ENCODE measurements at regions not wholly inside any gene's neighbourhood (a gene's known extent, or its start where the extent isn't known, plus 50 kb on each side); places are given as distances from the start of the nearest gene placed in this dataset.

DNA sequence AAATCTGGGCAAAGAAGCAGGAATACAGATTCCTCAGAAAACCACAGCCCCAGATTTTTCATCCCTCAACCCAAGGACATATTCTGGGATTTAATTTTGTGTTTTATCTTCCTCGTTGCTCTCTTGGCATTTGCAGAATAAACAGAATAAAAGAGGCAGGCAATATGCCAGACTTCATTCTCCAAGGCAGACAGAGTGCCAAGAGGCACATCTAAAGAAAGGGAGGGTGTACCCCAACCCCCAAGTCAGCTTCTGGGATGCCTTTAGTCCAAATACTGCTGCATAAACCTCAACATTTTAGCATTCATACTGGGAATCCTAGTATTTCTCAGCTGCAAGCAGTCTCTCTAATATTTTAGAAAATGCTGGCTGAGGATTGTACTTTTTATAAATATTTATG lies 629.2 kb downstream of the KLHL13 start:
- H2BK12ac ChIP-seq (ENCODE audit: insufficient read length, low read depth, low read length), result no peak overlapping the region
- no peak overlapping the region for H2BK20ac ChIP-seq (ENCODE audit: low read depth, low read length, poor library complexity, severe bottlenecking)
- H3K9me3 Mint-ChIP-seq, result peaks cover 0 to 4% of the 10 kb centered on the region in 2 experiments; a peak in 1 of 5 replicates
- no peak overlapping the region for H2AK5ac ChIP-seq (ENCODE audit: insufficient read length, low read length)
- H4K5ac ChIP-seq (ENCODE audit: insufficient read length, low read depth, low read length), result no peak overlapping the region
- 0 out of 7 replicates have a peak, but pooled peaks cover 0 to 4% (median 0%) of the 10 kb centered on the region in 3 experiments for H3K36me3 Mint-ChIP-seq (ENCODE audit: insufficient read depth in 1 of 3, low read depth in 3 of 3)
- DNase-seq, result no peak
- peaks cover 6% of the 10 kb centered on the region; the same call in 1 of the 2 replicates for H3K4me1 ChIP-seq (ENCODE audit: insufficient read depth, low read length)
- no peaks in the 10 kb centered on the region for H3K27me3 ChIP-seq (ENCODE audit: insufficient read depth, low read length)
- H3K79me2 ChIP-seq (ENCODE audit: insufficient read depth, low read length), result no peaks in the 10 kb centered on the region
- H3K9ac ChIP-seq (ENCODE audit: extremely low read depth, insufficient read length, low read length), result no peak overlapping the region
- no peaks in the 10 kb centered on the region for H3K23me2 ChIP-seq (ENCODE audit: insufficient read length, low read depth, low read length, poor library complexity, severe bottlenecking)
- H4K20me1 ChIP-seq (ENCODE audit: control insufficient read depth, insufficient read depth, insufficient read length), result no peaks in the 10 kb centered on the region
- H4K91ac ChIP-seq (ENCODE audit: insufficient read length, low read depth, low read length), result no peak overlapping the region
- no peak overlapping the region for H3K23ac ChIP-seq (ENCODE audit: insufficient read length, low read depth, low read length)
- H3K18ac ChIP-seq (ENCODE audit: insufficient read length, low read depth, low read length), result no peak overlapping the region
- H3K4me1 Mint-ChIP-seq, result peaks cover 29 to 33% of the 10 kb centered on the region in 2 experiments
- no peaks in the 10 kb centered on the region for H3K27me3 Mint-ChIP-seq (ENCODE audit: low read depth)
- no peak overlapping the region for H3K4ac ChIP-seq (ENCODE audit: low read depth, low read length)
- no peak overlapping the region for H3K56ac ChIP-seq (ENCODE audit: insufficient read length, low read depth, low read length)
- H2BK5ac ChIP-seq (ENCODE audit: insufficient read length, low read length), result no peak overlapping the region
- H3K9me3 ChIP-seq (ENCODE audit: control insufficient read depth, low read depth, low read length), result no peaks in the 10 kb centered on the region
- H2AFZ ChIP-seq (ENCODE audit: low read length), result no peak overlapping the region
- H3T11ph ChIP-seq (ENCODE audit: low read length), result no peak overlapping the region
- H3K27ac Mint-ChIP-seq, result no peak overlapping the region
- TF ChIP-seq, protein P1, sequence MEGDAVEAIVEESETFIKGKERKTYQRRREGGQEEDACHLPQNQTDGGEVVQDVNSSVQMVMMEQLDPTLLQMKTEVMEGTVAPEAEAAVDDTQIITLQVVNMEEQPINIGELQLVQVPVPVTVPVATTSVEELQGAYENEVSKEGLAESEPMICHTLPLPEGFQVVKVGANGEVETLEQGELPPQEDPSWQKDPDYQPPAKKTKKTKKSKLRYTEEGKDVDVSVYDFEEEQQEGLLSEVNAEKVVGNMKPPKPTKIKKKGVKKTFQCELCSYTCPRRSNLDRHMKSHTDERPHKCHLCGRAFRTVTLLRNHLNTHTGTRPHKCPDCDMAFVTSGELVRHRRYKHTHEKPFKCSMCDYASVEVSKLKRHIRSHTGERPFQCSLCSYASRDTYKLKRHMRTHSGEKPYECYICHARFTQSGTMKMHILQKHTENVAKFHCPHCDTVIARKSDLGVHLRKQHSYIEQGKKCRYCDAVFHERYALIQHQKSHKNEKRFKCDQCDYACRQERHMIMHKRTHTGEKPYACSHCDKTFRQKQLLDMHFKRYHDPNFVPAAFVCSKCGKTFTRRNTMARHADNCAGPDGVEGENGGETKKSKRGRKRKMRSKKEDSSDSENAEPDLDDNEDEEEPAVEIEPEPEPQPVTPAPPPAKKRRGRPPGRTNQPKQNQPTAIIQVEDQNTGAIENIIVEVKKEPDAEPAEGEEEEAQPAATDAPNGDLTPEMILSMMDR (conservative IDR thresholded peaks at IDR 0.05), result no peak
- H2BK120ac ChIP-seq (ENCODE audit: low read depth, low read length, poor library complexity, severe bottlenecking), result no peak overlapping the region
- no peak overlapping the region for H3K4me2 ChIP-seq (ENCODE audit: insufficient read depth, insufficient read length, low read length)
- no peak overlapping the region for H4K8ac ChIP-seq (replicated peaks; ENCODE audit: insufficient read length, low read depth, low read length)
- H3K4me3 Mint-ChIP-seq, result no peak overlapping the region
- H2BK15ac ChIP-seq (ENCODE audit: low read depth, low read length), result no peak overlapping the region
- no peak overlapping the region for H3K14ac ChIP-seq (ENCODE audit: insufficient read depth, low read length)
- H3K27ac ChIP-seq (ENCODE audit: insufficient read length, low read depth, low read length), result no peak overlapping the region
- no CpG with 5 or more reads among the region's 1 CpG for whole genome bisulfite sequencing (ENCODE audit: extremely low coverage, insufficient read length, low lambda C conversion rate)
- no peaks in the 10 kb centered on the region for H3K79me1 ChIP-seq (ENCODE audit: insufficient read depth, low read depth, low read length, poor library complexity, severe bottlenecking)
